A673 (cell line): ENCODE measurements at regions not wholly inside any gene's neighbourhood (a gene's known extent, or its start where the extent isn't known, plus 50 kb on each side); places are given as distances from the start of the nearest gene placed in this dataset.

Experiments used
- EZH2 ChIP-seq: fragments of 200-600 bp; sonication (generic); IDR thresholded peaks from 2 replicates; pipeline ENCODE4 v1.6.1; 2017; ENCODE audit warnings: borderline replicate concordance, low read depth, mild to moderate bottlenecking, mixed read lengths, antibody characterized with exemption, low read length; ENCODE audit not compliant: poor library complexity, severe bottlenecking
- TF ChIP-seq, protein P1 (sequence below): fragments of 300-800, 200-600 bp; sonication (generic); conservative IDR thresholded peaks from 2 replicates; pipeline ENCODE4 v1.5.1; 2017; ENCODE audit warnings: low read depth, mild to moderate bottlenecking, antibody characterized with exemption, low read length, moderate library complexity, mixed read lengths

GRCh38 chr15:92818651-92819277 is 81.4 kb upstream of the CHD2 start:
- no peak for TF ChIP-seq EZH2
- TF ChIP-seq, protein P1, sequence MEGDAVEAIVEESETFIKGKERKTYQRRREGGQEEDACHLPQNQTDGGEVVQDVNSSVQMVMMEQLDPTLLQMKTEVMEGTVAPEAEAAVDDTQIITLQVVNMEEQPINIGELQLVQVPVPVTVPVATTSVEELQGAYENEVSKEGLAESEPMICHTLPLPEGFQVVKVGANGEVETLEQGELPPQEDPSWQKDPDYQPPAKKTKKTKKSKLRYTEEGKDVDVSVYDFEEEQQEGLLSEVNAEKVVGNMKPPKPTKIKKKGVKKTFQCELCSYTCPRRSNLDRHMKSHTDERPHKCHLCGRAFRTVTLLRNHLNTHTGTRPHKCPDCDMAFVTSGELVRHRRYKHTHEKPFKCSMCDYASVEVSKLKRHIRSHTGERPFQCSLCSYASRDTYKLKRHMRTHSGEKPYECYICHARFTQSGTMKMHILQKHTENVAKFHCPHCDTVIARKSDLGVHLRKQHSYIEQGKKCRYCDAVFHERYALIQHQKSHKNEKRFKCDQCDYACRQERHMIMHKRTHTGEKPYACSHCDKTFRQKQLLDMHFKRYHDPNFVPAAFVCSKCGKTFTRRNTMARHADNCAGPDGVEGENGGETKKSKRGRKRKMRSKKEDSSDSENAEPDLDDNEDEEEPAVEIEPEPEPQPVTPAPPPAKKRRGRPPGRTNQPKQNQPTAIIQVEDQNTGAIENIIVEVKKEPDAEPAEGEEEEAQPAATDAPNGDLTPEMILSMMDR: no peak
